Stimulated activated CD8-positive, alpha-beta memory T cell treated with anti-CD3 and anti-CD28 coated beads, Interleukin-12 subunit alpha, Interleukin-12 subunit beta, amount 100 ng/mL, for 4 hours (primary cell): ENCODE measurements at regions not wholly inside any gene's neighbourhood (a gene's known extent, or its start where the extent isn't known, plus 50 kb on each side); places are given as distances from the start of the nearest gene placed in this dataset.
"Not testable (repeated sequence)": the region's sequence is repeated elsewhere in the genome, so short reads cannot be mapped to it uniquely, and the experiment has no call there.

Experiments
- DNase-seq: peaks from one replicate; pipeline ENCODE4 v3.0.0-alpha.2; 2020; ENCODE audit warnings: low read depth

GRCh38 chr2:40579247-40579646 lies 127.4 kb upstream of the SLC8A1 start:
- DNase-seq: no peak

- no peak for DNase-seq
Measured at GRCh38 chr2:40584432-40584831, 132.5 kb upstream of the SLC8A1 start.

- DNase-seq: no peak
Measured at GRCh38 chr2:40591774-40592173, 139.9 kb upstream of the SLC8A1 start.

- DNase-seq: no peak
Measured at GRCh38 chr2:40592218-40592617, 140.3 kb upstream of the SLC8A1 start.

- DNase-seq: no peak
Measured at GRCh38 chr2:40606862-40607261, 155.0 kb upstream of the SLC8A1 start.

GRCh38 chr2:40611196-40611595 lies 159.3 kb upstream of the SLC8A1 start:
- no peak for DNase-seq

- DNase-seq: no peak
Measured at GRCh38 chr2:40625849-40626248, 174.0 kb upstream of the SLC8A1 start.

GRCh38 chr2:40628556-40628955 lies 176.7 kb upstream of the SLC8A1 start:
- no peak for DNase-seq

GRCh38 chr2:40629768-40630434 lies 178.0 kb upstream of the SLC8A1 start:
- no peak for DNase-seq

GRCh38 chr2:40639320-40639719 lies 187.4 kb upstream of the SLC8A1 start:
- DNase-seq: no peak

GRCh38 chr2:40642237-40642636 lies 190.3 kb upstream of the SLC8A1 start:
- no peak for DNase-seq

GRCh38 chr2:40642726-40643125 lies 190.8 kb upstream of the SLC8A1 start:
- no peak for DNase-seq

GRCh38 chr2:40646642-40647041 lies 194.8 kb upstream of the SLC8A1 start:
- DNase-seq: no peak

- no peak for DNase-seq
Measured at GRCh38 chr2:40652155-40652554, 200.3 kb upstream of the SLC8A1 start.

GRCh38 chr2:40653829-40654228 lies 201.9 kb upstream of the SLC8A1 start:
- DNase-seq: no peak

GRCh38 chr2:40654346-40654745 lies 202.5 kb upstream of the SLC8A1 start:
- no peak for DNase-seq

GRCh38 chr2:40658941-40659340 lies 207.1 kb upstream of the SLC8A1 start:
- DNase-seq: no peak

GRCh38 chr2:40665493-40666232 lies 213.8 kb upstream of the SLC8A1 start:
- no peak for DNase-seq

GRCh38 chr2:40666398-40666797 lies 214.5 kb upstream of the SLC8A1 start:
- DNase-seq: no peak

- DNase-seq: no peak
Measured at GRCh38 chr2:40668425-40668824, 216.5 kb upstream of the SLC8A1 start.

- DNase-seq: not testable (repeated sequence)
Measured at GRCh38 chr2:40676134-40676790, 224.4 kb upstream of the SLC8A1 start.

- DNase-seq: no peak
Measured at GRCh38 chr2:40680547-40680946, 228.7 kb upstream of the SLC8A1 start.

GRCh38 chr2:40690036-40690435 lies 238.1 kb upstream of the SLC8A1 start:
- DNase-seq: no peak
